Astrocyte (in vitro differentiated cells and primary cell): ENCODE measurements at regions not wholly inside any gene's neighbourhood (a gene's known extent, or its start where the extent isn't known, plus 50 kb on each side); places are given as distances from the start of the nearest gene placed in this dataset.

Experiments
- EZH2 ChIP-seq: IDR thresholded peaks from 2 replicates; pipeline ENCODE4 v1.6.1; 2012; ENCODE audit warnings: mild to moderate bottlenecking, low read length, inconsistent platforms; ENCODE audit not compliant: insufficient read depth
- TF ChIP-seq, protein P1 (sequence below): IDR thresholded peaks from 2 replicates; pipeline ENCODE4 v1.5.1; 2011; ENCODE audit warnings: low read depth, mild to moderate bottlenecking, inconsistent platforms, low read length, moderate library complexity; ENCODE audit not compliant: insufficient read depth

DNA sequence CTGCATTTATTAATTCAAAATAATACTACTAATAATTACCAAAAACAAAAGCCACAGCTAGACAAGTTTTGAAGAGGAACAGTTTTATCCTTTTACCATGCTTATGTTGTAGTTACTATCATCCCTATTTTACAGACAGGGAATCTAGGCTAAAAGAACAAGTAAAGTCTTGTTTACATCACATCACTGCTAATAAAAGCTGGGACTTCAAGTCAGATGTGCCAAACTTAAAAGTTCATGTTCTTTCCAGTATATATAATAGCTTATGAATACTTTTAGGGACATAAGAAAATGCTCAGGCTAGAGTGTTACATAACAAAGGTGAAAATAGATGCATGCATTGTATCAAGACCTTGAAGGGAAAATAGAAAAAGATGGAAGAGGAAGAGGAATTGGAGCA, 234.2 kb downstream of the CDH11 start:
- TF ChIP-seq, protein P1, sequence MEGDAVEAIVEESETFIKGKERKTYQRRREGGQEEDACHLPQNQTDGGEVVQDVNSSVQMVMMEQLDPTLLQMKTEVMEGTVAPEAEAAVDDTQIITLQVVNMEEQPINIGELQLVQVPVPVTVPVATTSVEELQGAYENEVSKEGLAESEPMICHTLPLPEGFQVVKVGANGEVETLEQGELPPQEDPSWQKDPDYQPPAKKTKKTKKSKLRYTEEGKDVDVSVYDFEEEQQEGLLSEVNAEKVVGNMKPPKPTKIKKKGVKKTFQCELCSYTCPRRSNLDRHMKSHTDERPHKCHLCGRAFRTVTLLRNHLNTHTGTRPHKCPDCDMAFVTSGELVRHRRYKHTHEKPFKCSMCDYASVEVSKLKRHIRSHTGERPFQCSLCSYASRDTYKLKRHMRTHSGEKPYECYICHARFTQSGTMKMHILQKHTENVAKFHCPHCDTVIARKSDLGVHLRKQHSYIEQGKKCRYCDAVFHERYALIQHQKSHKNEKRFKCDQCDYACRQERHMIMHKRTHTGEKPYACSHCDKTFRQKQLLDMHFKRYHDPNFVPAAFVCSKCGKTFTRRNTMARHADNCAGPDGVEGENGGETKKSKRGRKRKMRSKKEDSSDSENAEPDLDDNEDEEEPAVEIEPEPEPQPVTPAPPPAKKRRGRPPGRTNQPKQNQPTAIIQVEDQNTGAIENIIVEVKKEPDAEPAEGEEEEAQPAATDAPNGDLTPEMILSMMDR: no peak
- no peak for TF ChIP-seq EZH2
